Astrocyte (in vitro differentiated cells and primary cell): ENCODE measurements at regions not wholly inside any gene's neighbourhood (a gene's known extent, or its start where the extent isn't known, plus 50 kb on each side); places are given as distances from the start of the nearest gene placed in this dataset.

ENCODE experiments used
- DNase-seq: peaks from one replicate; pipeline ENCODE4 v3.0.0-alpha.2; 2010; ENCODE audit warnings: low read depth
- FAIRE-seq: peaks from 2 replicates; lab custom pipeline; 2011; peaks lifted over from hg19 to GRCh38; lab: Jason Lieb, UNC
- H2AFZ ChIP-seq: 2 replicates; pipeline ENCODE4 v1.6.0; 2012; ENCODE audit warnings: low read depth, low read length, inconsistent platforms
- H3K27ac ChIP-seq: 2 replicates; pipeline ENCODE4 v1.5.1; 2011; ENCODE audit warnings: low read depth, low read length, inconsistent platforms
- H3K27me3 ChIP-seq: 2 replicates; pipeline ENCODE4 v1.6.0; 2011; ENCODE audit warnings: low read length, inconsistent platforms; ENCODE audit not compliant: insufficient read depth
- H3K36me3 ChIP-seq: 2 replicates; pipeline ENCODE4 v1.5.1; 2011; ENCODE audit warnings: low read length, inconsistent platforms; ENCODE audit not compliant: insufficient read depth
- H3K4me1 ChIP-seq: 2 replicates; pipeline ENCODE4 v1.5.1; 2011; ENCODE audit warnings: low read length, inconsistent platforms; ENCODE audit not compliant: insufficient read depth
- H3K4me2 ChIP-seq: 2 replicates; pipeline ENCODE4 v1.6.0; 2012; ENCODE audit warnings: low read length, inconsistent platforms
- H3K4me3 ChIP-seq: 2 replicates; pipeline ENCODE4 v1.5.1; 2011; ENCODE audit warnings: low read depth, mild to moderate bottlenecking, low read length, inconsistent platforms; ENCODE audit not compliant: insufficient read depth
- H3K79me2 ChIP-seq: 2 replicates; pipeline ENCODE4 v1.6.0; 2012; ENCODE audit warnings: mild to moderate bottlenecking, low read length, inconsistent platforms; ENCODE audit not compliant: insufficient read depth
- H3K9ac ChIP-seq: 2 replicates; pipeline ENCODE4 v1.6.0; 2012; ENCODE audit warnings: mild to moderate bottlenecking, low read length, inconsistent platforms
- H3K9me3 ChIP-seq: 2 replicates; pipeline ENCODE4 v1.5.1; 2012; ENCODE audit warnings: low read depth, mild to moderate bottlenecking, low read length, inconsistent platforms; ENCODE audit not compliant: insufficient read depth
- H4K20me1 ChIP-seq: 2 replicates; pipeline ENCODE4 v1.6.0; 2012; ENCODE audit warnings: low read length, inconsistent platforms; ENCODE audit not compliant: insufficient read depth
- H3K27ac Mint-ChIP-seq: one replicate; pipeline ENCODE4 v1.8.0; 2021; ENCODE audit warnings: mild to moderate bottlenecking, mixed read lengths; ENCODE audit not compliant: unreplicated experiment
- H3K27me3 Mint-ChIP-seq: one replicate; pipeline ENCODE4 v1.8.0; 2021; ENCODE audit warnings: low read depth, mixed read lengths; ENCODE audit not compliant: unreplicated experiment
- H3K36me3 Mint-ChIP-seq: one replicate; pipeline ENCODE4 v1.8.0; 2021; ENCODE audit warnings: low read depth, mixed read lengths; ENCODE audit not compliant: unreplicated experiment
- H3K4me1 Mint-ChIP-seq: one replicate; pipeline ENCODE4 v1.8.0; 2021; ENCODE audit warnings: low read depth, mixed read lengths; ENCODE audit not compliant: unreplicated experiment
- H3K4me3 Mint-ChIP-seq: one replicate; pipeline ENCODE4 v1.8.0; 2021; ENCODE audit warnings: mild to moderate bottlenecking, moderate library complexity, mixed read lengths; ENCODE audit not compliant: unreplicated experiment
- H3K9me3 Mint-ChIP-seq: one replicate; pipeline ENCODE4 v1.8.0; 2021; ENCODE audit warnings: mild to moderate bottlenecking, mixed read lengths; ENCODE audit not compliant: unreplicated experiment
- CTCF ChIP-seq: IDR thresholded peaks from 2 replicates; pipeline ENCODE4 v1.5.1; 2011; ENCODE audit warnings: low read depth, mild to moderate bottlenecking, inconsistent platforms, low read length, moderate library complexity; ENCODE audit not compliant: insufficient read depth
- EZH2 ChIP-seq: IDR thresholded peaks from 2 replicates; pipeline ENCODE4 v1.6.1; 2012; ENCODE audit warnings: mild to moderate bottlenecking, low read length, inconsistent platforms; ENCODE audit not compliant: insufficient read depth

DNA sequence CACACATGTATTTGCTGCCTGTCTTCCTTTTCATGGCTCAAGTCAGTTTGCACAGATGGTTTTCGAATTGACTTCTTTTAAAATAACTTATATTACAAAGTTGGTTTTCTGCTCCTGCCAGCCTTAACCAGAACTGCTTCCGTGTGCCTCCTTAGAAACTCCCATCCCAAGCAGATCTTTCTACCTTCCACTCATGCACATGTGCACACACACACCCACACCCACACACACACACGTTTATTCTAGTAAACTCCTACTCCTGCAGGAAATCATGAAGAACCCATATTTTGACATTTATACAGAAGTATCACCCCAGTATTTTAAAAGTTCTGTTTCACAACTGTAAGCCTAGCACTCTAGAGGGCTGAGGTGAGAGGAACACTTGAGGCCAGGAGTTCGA is 329.5 kb upstream of the SOX9 start:
- Histone ChIP-seq H4K20me1 (no peaks in the 10 kb centered on the region), H3K79me2 (no peaks in the 10 kb centered on the region), H3K36me3 (no peaks in the 10 kb centered on the region), H3K4me3 (no peak overlapping the region), H3K27me3 (no peaks in the 10 kb centered on the region), H3K27ac (no peak overlapping the region), H3K9me3 (no peaks in the 10 kb centered on the region), H2AFZ (no peak overlapping the region), H3K4me1 (peaks cover 14% of the 10 kb centered on the region), H3K9ac (no peak overlapping the region), H3K4me2 (peak overlapping the region; percentile 29)
- Mint-ChIP-seq H3K27ac (no peak overlapping the region), H3K9me3 (no peaks in the 10 kb centered on the region), H3K27me3 (no peaks in the 10 kb centered on the region), H3K4me3 (no peak overlapping the region), H3K36me3 (no peaks in the 10 kb centered on the region), H3K4me1 (peaks cover 13% of the 10 kb centered on the region)
- TF ChIP-seq EZH2: no peak
- no peak for TF ChIP-seq CTCF
- no peak for FAIRE-seq
- DNase-seq: no peak

DNA sequence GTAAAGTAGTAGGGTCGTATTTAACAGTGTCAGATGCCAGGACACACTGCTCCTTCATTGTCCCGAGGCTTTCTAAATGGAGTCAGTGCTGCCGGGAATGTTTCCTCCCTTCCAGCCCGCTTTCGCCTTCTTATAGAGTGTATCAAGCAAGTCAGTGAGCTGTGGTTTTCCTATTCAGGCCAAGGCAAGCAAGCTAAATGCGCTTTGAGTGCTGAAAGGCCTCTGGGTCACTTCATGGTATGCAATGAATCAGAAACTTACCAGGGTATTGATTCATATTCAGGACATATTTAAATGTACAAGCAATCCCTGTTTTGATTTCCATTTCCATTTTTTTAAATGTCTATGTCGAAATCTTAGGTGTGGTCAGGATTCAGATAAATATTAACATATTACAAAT is 327.9 kb upstream of the SOX9 start:
- H3K79me2 ChIP-seq: no peaks in the 10 kb centered on the region
- peak overlapping the region; percentile 26 for H2AFZ ChIP-seq
- no peaks in the 10 kb centered on the region for H3K27me3 ChIP-seq
- no peaks in the 10 kb centered on the region for H3K9me3 Mint-ChIP-seq
- H3K4me2 ChIP-seq: peak overlapping the region; percentile 76
- H3K4me1 ChIP-seq: peaks cover 14% of the 10 kb centered on the region
- peaks cover 13% of the 10 kb centered on the region for H3K4me1 Mint-ChIP-seq
- no peaks in the 10 kb centered on the region for H3K9me3 ChIP-seq
- no peak overlapping the region for H3K4me3 Mint-ChIP-seq
- FAIRE-seq: peak; percentile 47
- H3K27me3 Mint-ChIP-seq: no peaks in the 10 kb centered on the region
- DNase-seq: peak; percentile 97
- H3K4me3 ChIP-seq: peak overlapping the region; percentile 6
- peak overlapping the region; percentile 38 for H3K27ac Mint-ChIP-seq
- H4K20me1 ChIP-seq: no peaks in the 10 kb centered on the region
- no peak overlapping the region for H3K9ac ChIP-seq
- no peak for TF ChIP-seq EZH2
- TF ChIP-seq CTCF: no peak
- no peaks in the 10 kb centered on the region for H3K36me3 ChIP-seq
- no peak overlapping the region for H3K27ac ChIP-seq
- H3K36me3 Mint-ChIP-seq: no peaks in the 10 kb centered on the region

DNA sequence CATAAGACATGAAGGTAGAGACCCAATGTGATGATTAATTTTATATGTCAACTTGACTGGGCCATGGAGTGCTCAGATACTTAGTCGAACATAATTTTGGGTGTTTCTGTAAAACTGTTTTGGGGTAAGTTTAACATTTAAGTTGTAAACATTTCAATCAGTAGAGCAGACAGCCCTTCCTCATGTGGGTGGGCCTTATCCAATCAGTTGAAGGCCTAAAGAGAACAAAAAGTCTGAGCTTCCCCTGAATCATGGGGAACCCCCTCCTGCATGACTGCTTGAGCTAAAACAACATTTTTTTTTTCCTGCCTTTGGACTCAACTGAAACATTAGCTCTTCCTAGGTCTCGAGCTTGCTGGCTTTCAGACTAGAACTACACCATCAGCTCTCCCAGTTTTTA is 327.3 kb upstream of the SOX9 start:
- Histone ChIP-seq H3K27ac (no peak overlapping the region), H4K20me1 (no peaks in the 10 kb centered on the region), H3K79me2 (no peaks in the 10 kb centered on the region), H3K9me3 (no peaks in the 10 kb centered on the region), H3K9ac (no peak overlapping the region), H3K36me3 (no peaks in the 10 kb centered on the region), H3K4me2 (no peak overlapping the region), H3K4me3 (no peak overlapping the region), H2AFZ (no peak overlapping the region), H3K4me1 (peaks cover 14% of the 10 kb centered on the region), H3K27me3 (no peaks in the 10 kb centered on the region)
- FAIRE-seq (no peak), DNase-seq (peak; percentile 34)
- Mint-ChIP-seq H3K4me1 (peaks cover 13% of the 10 kb centered on the region), H3K27ac (no peak overlapping the region), H3K27me3 (no peaks in the 10 kb centered on the region), H3K4me3 (no peak overlapping the region), H3K36me3 (no peaks in the 10 kb centered on the region), H3K9me3 (no peaks in the 10 kb centered on the region)
- TF ChIP-seq CTCF (no peak), EZH2 (no peak)
